ELR (cell line): ENCODE measurements at regions not wholly inside any gene's neighbourhood (a gene's known extent, or its start where the extent isn't known, plus 50 kb on each side); places are given as distances from the start of the nearest gene placed in this dataset.
A peak's percentile ranks its signal among the peaks of the same experiment; 100 is the strongest.
"Not testable (repeated sequence)": the region's sequence is repeated elsewhere in the genome, so short reads cannot be mapped to it uniquely, and the experiment has no call there.

Source experiments
- DNase-seq: peaks from one replicate; pipeline ENCODE4 v3.0.0-alpha.2; 2015; ENCODE audit warnings: low read depth

DNA sequence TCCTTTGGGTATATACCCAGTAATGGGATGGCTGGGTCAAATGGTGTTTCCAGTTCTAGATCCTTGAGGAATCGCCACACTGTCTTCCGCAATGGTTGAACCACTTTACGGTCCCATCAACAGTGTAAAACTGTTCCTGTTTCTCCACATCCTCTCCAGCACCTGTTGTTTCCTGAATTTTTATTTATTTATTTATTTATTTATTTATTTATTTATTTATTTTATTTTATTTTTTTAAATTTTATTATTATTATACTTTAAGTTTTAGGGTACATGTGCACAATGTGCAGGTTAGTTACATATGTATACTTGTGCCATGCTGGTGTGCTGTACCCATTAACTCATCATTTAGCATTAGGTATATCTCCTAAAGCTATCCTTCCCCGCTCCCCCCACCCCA, 456.0 kb downstream of the SEMA3D start:
- not testable (repeated sequence) for DNase-seq

DNA sequence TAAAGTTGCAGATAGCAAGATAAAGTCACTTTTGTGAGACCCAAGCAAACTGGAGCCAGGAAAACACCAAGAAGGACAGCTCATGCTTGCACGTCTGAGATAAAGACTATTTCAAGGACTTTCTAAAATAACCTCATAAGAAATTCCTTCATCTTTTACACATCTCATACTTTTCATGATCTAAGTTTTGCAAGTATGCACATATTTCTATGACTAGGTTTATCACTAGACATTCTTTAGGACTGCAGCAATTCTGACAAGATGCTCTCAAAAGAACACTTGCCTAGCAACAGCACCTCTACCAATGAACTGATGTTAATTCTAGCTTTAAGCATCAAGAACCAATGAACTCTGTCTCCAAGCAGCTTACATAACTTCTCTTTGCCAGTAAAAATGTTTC, 457.6 kb downstream of the SEMA3D start:
- peak; percentile 38 for DNase-seq

DNA sequence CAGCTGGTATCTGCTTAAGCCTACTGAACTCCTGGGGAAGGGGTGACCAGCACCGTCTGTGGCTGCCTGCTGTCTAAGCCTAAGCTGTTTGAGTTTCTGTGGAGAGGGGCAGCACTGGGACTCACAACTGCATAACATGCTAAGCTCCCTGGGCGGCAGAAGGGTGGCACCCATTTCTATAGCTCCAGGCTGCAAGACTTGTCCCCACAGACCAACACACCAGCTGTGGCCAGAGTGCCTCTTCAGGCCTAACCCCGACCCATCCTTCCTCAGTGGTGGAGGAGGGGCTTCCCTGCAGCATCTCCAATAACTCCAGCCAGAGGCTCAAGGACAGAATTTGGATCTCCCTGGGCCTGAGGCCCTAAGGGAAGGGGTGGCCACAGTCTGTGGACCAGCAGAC, 464.1 kb downstream of the SEMA3D start:
- no peak for DNase-seq

DNA sequence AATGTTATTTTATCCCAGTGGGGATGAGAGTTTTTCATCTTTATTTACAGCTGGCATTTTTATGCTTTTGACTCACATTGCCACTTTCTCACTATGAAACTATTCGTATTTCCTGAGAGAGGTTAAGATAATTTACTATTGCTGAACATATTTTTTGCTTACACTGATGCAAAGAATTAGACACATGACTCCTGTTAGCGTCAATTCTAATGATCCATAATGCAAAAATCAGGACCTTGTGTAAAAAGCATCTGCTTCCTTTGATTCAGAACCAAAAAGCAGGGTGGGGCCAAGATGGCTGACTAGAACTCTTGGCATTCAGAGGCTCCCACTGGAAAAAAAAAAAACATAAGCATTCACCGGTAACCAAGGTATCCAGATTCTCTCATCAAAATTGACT, 464.8 kb downstream of the SEMA3D start:
- DNase-seq, result peak; percentile 67

DNA sequence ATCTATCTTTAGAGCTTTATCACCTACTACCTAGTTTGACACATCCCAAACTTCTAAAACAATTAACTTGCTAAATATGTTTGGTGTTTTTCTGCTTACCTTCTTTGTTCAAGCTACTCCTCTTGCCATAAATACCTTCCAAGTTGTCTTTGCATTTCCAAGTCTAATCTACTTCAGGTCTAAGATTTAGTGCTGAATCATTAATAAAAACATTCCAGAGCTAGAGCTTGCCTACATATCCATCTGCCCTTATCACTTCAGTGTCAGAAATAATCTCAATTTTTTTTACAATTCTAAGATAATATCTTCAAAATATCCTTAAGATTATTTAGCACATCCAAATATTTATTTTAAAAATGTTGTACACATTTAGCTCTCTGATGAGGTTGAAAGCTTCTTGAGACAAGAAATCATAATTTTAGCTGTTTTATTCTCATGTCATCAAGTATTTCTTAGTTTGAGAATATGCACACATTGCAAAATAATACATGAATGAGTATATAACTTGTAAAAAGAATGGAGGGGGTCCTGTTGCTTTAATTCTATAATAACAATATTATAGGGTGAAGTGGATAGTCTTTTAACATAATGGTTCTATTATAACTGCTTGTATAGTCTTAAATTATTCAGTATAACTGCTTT, 466.3 kb downstream of the SEMA3D start:
- no peak for DNase-seq

DNA sequence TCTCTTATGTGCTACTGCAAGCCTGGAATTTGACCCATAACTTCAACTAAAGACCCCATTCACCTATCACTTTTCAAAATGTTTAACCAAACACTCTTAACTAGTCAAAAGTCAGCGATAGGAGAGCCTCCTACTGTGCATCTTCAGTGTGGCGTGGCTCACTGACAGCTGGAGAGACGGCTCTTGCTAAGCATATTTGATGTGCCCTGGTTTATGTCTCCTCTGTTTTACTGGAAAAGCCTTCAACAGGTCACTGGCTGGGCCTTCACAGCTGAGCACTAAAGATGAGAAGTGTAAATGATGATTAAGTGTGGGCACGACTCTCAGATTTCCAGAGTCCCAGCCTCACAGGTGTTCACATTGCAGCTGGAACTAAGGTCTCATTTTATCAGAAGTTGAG, 472.1 kb downstream of the SEMA3D start:
- DNase-seq, result no peak

DNA sequence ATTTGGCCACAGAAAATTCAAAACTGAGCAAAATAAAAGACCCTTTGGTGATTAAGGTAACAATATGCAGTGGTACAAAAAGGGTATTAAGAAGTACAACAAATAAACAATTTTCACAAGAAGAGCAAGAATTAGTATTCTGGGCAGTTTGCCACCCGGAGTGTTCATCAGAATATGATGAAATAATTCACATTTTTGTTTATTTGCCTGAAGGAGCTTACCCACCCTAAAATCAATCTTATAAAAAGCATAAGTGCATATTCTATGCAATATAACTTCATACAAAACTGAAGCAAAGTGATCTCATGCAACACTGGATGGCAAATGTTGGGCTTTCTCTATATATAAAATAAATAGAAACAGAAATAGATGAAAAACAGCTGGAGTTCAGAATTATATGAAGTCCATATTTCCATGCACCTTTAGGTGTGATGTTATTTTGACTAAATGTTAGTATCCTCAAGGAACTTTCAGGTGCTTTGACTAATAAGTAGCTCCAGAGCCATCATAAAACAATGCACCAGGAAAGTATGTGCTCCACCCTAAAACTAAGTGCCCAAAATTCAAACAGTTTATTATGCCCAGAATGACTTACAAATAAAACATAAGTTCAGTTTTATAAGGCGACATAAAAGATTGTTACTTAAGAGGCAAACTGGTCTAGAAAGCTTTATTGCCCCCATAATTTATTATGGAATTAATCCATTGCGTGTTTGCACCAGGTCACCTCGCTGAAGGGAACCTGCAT, 474.3 kb downstream of the SEMA3D start:
- DNase-seq, result no peak

DNA sequence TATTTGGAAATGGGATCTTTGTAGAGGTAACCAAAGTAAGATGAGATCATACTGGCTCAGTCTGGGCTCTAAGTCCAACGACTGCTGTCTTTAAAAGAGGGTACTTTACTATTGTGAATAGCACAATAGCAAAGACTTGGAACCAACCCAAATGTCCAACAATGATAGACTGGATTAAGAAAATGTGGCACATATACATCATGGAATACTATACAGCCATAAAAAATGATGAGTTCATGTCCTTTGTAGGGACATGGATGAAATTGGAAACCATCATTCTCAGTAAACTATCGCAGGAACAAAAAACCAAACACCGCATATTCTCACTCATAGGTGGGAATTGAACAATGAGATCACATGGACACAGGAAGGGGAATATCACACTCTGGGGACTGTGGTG, 476.3 kb downstream of the SEMA3D start:
- DNase-seq, result not testable (repeated sequence)

DNA sequence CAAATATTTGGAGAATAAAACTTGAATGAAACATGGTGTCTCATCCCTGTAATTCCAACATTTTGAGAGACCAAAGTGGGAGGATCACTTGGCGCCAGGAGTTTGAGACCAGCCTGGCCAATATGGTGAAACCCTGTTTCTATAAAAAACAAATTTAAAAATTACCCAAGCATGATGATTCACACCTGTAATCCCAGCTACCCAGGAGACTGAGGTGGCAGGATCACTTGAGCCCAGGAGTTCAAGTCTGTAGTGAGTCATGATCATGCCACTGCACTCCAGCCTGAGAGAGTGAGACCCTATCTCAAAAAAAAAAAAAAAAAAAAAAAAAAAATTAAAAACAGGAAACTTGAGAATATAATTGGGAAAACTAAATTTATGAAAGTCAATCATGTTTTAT, 481.1 kb downstream of the SEMA3D start:
- peak; percentile 33 for DNase-seq

DNA sequence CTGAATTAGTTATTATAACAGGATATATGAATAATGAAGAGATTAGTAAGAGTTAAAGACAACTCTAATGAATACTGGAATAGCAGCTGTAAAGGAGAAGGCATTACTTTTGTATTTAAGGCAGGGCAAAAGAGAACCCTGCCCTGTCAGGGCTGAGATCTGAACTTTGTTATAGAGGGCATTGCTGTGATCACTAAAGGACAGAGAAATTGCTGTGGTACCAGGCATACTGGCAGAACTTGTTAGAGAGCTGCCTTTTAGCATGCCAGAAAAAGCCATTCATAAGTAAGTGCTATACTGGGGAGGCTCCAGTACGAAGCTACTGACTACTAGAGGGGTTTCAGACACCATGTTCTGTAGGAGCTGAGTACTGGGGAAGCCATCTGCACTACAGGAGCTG, 481.8 kb downstream of the SEMA3D start:
- no peak for DNase-seq

DNA sequence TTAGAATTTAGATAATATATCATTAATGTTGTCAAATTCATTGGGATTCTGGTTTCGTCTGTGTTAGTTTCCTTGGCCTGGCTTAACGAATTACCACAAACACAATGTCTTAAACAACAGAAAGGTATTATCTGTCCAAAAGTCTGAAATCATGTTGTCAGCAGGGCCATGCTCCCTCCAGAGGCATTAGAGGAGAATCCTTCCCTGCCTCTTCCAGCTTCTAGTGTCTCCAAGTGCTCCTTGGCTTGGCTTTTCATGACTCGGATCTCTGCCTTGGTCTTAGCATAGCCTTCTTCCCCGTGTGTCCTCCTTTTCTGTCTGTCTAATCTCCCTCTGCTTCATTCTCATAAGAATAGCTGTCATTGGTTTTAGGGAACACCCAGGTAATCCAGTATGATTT, 482.5 kb downstream of the SEMA3D start:
- no peak for DNase-seq

DNA sequence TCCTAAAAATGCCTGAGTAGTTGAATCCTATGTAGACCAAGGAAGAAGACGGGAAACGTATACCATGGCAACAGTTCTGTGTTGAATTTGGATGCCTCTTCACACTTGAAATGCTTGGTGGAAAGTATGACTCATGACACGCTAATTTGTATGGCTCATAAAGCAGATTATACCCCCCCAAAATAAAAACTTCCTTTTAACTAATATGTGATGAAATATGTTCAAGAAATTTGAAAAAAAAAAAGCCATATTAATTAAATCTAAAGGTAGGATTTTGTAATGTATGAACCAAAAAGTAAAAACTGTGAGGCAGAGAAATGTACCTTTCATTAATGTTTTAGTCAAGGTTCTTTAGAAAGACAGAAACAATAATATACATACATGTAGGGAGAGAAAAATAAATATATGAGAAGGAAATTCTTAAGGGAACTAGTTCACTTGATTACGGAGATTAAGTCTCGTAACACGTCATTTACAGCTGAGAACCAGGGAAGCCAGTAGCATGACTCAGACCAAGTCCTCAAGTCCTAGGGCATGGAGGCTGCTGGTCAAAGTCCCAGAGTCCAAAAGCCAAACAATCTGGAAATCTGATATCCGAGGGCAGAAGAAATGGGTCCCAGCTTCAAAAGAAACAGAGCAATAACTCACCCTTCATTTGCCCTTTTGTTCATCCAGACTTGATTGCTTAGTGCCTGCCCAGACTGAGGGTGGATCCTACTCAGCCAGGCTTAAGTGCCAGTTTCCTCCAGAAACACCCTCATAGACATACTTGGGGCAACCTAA, 485.1 kb downstream of the SEMA3D start:
- peak; percentile 96 for DNase-seq

DNA sequence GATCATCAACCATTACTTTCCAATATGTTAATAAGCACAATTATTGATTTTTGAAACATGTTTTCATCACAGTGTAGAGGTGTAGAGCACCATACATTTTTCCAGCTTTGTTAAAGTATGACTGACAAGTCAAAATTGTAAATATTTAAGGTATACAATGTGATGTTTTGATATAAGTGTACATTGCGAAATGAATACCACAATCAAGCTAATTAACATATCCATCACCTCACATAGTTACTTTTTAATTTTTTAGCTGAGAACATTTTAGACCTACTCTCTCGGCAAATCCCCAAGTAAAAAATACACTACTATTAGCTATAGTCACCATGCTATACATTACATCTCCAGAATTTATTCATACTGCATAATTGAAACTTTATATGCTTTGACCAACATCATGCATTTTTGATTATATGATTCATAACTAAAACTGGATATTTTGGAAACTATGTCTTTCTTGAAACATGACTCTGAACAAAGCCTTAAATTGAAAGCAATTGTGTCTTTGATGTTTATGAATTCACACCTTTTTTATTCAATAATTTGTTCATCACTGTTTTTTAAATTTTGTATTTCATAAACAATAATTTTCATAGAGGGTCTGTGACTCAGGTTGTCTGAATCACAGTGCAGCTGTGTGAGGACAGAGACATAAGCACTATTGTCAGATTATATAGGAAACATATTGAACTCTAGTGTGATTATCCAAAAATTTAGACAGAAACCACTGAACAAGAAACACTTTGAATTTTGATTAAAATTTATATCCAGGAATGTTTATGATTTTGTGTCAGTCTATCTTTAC, 486.1 kb downstream of the SEMA3D start:
- DNase-seq, result peak; percentile 61

DNA sequence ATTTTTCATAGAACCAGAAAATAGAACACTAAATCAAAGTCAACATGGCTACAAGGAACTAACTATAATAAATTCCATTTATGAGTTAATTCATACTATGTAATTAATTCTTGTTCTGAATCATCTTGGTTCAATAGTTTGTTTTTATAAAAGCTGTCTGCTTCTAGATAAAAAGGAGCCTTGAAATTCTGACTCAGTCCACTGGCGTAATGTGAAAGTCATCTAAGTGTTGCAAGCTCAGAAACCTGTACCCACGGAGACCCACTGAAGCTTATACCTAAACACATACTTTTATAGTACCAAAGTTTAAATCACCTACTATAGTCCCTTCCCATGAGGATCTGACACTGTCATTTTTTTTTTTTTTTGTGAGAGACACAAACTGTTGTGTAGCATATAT, 489.4 kb downstream of the SEMA3D start:
- peak; percentile 86 for DNase-seq

DNA sequence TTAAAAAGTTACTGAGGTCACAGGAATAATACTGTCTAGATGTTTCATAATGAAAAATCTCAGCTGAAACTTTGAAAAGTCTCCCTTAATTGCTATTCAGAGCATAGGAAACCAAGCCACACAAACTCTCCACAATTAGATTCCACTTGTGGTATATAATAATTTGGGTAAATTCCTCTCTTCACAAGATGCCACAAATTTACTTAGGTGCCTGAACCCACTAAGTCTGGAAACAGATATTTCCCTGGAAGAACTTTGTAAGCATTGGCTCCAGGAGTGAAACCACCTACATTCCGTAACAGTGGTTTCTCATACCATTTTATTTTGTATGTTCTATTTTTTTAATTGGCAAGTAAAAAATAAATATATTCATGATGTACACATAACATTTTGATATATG, 493.4 kb downstream of the SEMA3D start:
- DNase-seq, result no peak

DNA sequence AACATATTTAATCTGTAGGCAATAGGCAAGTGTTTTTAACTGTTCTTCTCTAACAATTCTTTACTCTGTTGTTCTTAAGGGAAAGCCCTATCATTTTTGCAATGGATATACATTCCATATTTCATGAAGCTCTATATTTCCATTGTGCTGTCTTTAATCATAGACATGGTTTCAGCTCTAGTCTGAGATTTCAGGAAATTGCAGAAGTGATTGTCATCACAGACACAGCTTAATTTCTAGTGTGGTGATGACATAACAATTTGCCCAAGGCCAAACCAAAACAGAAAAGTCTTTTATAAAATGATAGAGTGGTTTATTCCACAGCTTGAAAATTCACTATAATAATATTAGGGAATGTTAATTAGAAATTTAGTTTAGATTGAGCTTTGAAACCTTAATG, 494.1 kb upstream of the SEMA3A start:
- DNase-seq, result peak; percentile 69

DNA sequence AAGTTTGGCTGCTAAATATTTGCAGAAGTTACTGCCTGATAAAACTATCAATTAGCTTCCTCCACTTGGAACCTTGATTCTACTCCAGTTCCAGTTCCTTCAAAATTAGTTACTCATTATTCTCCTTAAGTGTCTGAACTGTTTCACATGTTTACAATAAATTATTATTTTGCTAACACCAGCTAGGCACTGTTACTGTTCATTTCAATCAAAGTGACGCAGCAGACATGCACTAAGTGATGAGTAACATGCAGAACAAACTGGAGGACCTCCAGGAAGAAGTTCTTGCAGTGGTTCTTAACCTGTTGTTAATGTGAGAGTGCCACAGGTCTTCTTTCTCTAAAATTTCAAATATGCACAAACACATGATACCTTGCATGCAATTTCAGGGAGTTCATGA, 491.8 kb upstream of the SEMA3A start:
- peak; percentile 49 for DNase-seq

DNA sequence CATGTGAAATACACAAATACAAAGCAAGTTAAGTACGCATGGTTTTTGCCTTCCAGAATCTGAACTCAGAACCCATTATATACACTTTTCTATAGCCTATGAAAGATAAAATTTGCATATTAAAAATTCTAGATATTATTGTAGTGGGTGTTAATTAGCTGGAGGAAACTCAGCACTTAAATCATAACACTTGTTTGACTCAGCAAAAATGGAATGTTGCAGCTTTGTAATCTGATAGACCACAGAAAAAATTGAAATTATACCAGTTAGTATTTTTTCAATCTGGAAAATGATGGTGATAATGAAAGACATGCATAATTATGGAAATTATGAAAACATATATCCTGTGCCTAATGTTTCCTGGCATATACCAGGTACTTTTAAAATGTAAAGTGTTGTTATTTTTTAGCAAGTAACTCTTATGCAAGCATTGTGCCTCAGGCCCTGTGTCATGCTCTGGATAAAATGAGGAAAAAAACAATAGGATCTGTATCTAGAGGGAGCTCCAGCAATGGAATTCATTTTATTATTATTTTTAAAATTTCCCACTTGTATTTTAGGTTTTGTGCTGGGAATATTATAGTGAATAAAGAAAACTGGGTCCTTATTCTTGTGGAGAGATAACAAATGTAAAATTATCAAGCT, 490.4 kb upstream of the SEMA3A start:
- DNase-seq, result peak; percentile 13

DNA sequence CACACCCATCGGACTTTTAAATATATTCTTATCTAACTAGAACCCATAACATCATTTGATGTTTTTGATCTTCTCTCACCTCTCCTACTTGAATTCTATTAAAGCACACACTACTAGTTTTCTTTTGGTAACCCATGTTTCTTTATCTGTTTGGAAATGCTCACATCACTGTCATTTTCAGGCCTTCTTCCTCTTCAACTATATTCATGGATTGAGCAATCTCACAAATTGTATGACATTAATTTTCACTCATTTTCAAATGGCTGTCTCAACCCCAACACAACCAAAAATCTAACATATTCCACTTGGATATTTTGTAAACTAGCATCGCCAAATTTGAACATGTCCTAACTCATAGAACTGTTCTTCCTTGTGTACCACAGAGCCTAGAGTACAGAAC, 488.0 kb upstream of the SEMA3A start:
- no peak for DNase-seq

DNA sequence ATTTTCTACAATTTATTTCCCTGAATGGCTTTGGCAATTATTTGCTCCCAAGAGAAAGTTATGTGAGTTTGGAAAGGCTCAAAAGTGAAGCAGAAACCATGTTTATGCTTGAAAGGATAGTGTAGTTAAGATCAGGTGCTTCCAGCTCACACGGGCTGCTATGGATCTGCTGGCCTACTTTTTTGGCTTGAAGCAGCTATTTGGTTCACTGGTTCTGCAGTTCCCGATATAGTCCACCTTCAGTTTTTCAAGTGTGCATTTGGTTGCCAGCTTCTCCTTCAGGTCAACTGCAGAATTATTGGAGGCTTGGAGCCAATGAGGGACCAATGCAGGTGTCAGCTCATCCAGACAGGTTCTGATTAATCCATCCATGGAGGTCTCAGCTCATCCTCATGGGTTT, 484.3 kb upstream of the SEMA3A start:
- DNase-seq, result no peak

DNA sequence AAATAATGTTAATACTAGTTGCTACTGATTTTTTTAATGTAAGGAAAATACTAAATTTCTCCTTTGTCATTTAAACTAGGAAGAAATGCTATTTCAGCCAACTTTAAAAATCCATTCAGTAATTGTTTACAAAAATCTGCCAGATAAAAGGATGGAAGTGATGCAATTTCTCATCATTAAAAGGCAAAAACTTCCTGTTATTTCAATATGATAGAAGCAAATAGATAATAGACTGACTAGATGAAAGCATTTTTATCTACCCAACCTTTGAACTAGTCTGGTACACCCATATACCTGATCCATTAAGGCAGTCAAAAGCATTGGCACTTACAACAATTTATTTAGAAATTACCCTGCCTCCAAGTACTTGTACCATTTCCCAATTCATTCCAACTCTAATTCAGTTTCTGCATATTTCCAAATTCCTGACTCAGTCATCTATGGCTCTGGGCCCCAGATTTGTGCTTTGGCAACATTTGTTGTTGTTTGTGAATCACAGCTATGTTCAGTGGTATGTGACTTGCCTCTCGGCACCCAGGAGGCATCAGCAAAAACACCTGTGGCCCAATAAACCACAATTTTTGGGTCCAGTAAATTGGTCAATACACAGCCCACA, 482.6 kb upstream of the SEMA3A start:
- DNase-seq, result peak; percentile 10
